ENCODE measurements at regions not wholly inside any gene's neighbourhood (a gene's known extent, or its start where the extent isn't known, plus 50 kb on each side); places are given as distances from the start of the nearest gene placed in this dataset.

- H3K79me1 ChIP-seq (ENCODE audit: low read depth, low read length) = no peaks in the 10 kb centered on the region
- H3K27me3 ChIP-seq (replicated peaks in 1 of 4; ENCODE audit: control insufficient read depth in 3 of 4, extremely low read depth in 1 of 4, insufficient read depth in 3 of 4, low read length in 3 of 4) = no peaks in the 10 kb centered on the region
- no peaks in the 10 kb centered on the region for H3K4me1 ChIP-seq (replicated peaks in 1 of 4; ENCODE audit: control insufficient read depth in 3 of 4, insufficient read depth in 4 of 4, low read length in 3 of 4)
- no peak overlapping the region for H2BK5ac ChIP-seq (ENCODE audit: low read depth, low read length)
- H3K9ac ChIP-seq (replicated peaks in 1 of 4; ENCODE audit: extremely low read depth in 1 of 4, low read depth in 3 of 4, low read length in 3 of 4) = peak overlapping the region in 1 of 4 experiments; percentile 61; a peak in 1 of 7 replicates
- no peaks in the 10 kb centered on the region; the same call in 1 of the 2 replicates for H3K23me2 ChIP-seq (ENCODE audit: low read depth, low read length)
- no peak overlapping the region for H4K8ac ChIP-seq (ENCODE audit: extremely low read depth, insufficient read depth, low read length)
- no peak overlapping the region for H4K91ac ChIP-seq (replicated peaks; ENCODE audit: insufficient read length, low read length)
- H3K14ac ChIP-seq (ENCODE audit: insufficient read length) = no peak overlapping the region
- H2BK20ac ChIP-seq (ENCODE audit: low read length) = no peak overlapping the region
- no peak overlapping the region for H3K56ac ChIP-seq (replicated peaks; ENCODE audit: insufficient read length, low read depth, low read length)
- no peak overlapping the region for H2BK120ac ChIP-seq (replicated peaks; ENCODE audit: low read depth, low read length)
- H2BK15ac ChIP-seq (ENCODE audit: low read length) = no peak overlapping the region
- DNase-seq (ENCODE audit: low read depth in 1 of 2, low spot score in 2 of 2) (no peak), FAIRE-seq (no peak)
- WGBS, 2 experiments (ENCODE audit: extremely low coverage in 1 of 2, insufficient coverage in 1 of 2, insufficient read length in 1 of 2, insufficient replicate concordance in 2 of 2, low coverage in 1 of 2, low lambda C conversion rate in 2 of 2, missing lambda C conversion rate in 1 of 2) = 88% methylated on average over 1 of the region's 1 CpG; no CpG with 5 or more reads in 1 of the 2 experiments
- H3K4ac ChIP-seq (replicated peaks; ENCODE audit: insufficient read length, low read depth, low read length) = no peak overlapping the region
- H3K79me2 ChIP-seq (ENCODE audit: control insufficient read depth in 1 of 2, insufficient read depth in 2 of 2, low read length in 2 of 2) = no peaks in the 10 kb centered on the region
- H2BK12ac ChIP-seq (ENCODE audit: low read depth, low read length) = no peak overlapping the region
- H3K18ac ChIP-seq (ENCODE audit: extremely low read depth, low read length) = no peak overlapping the region
- no peaks in the 10 kb centered on the region for H3K9me3 ChIP-seq (ENCODE audit: insufficient read depth in 2 of 2, low read depth in 1 of 2, low read length in 1 of 2)
- H4K20me1 ChIP-seq (replicated peaks in 1 of 2; ENCODE audit: control insufficient read depth in 1 of 2, insufficient read depth in 2 of 2, low read length in 2 of 2) = no peaks in the 10 kb centered on the region
- ChIA-PET CTCF (ENCODE audit: partially characterized antibody) (no interaction called here), POLR2A (ENCODE audit: partially characterized antibody) (no interaction called here)
- no peak overlapping the region for H3K4me2 ChIP-seq (ENCODE audit: insufficient read depth in 1 of 2, low read depth in 2 of 2, low read length in 2 of 2)
- H3K23ac ChIP-seq (ENCODE audit: insufficient read length) = no peak overlapping the region
- H3K4me3 ChIP-seq (ENCODE audit: extremely low read depth in 1 of 4, insufficient read depth in 2 of 4, low read depth in 3 of 4, low read length in 4 of 4) = no peak overlapping the region
- no peak overlapping the region for H2AFZ ChIP-seq (ENCODE audit: low read length)
- no peak overlapping the region for H4K5ac ChIP-seq (ENCODE audit: insufficient read length, low read depth, low read length)
- no peaks in the 10 kb centered on the region for H3K36me3 ChIP-seq (ENCODE audit: control insufficient read depth in 2 of 4, insufficient read depth in 4 of 4, low read length in 3 of 4)
- H2AK5ac ChIP-seq (ENCODE audit: low read depth, low read length) = no peak overlapping the region
- H3K27ac ChIP-seq (ENCODE audit: low read depth, low read length) = no peak overlapping the region
- no peak for TF ChIP-seq ASH2L (IDR thresholded peaks at IDR 0.05; ENCODE audit: low read length)
- TF ChIP-seq RFX5 (IDR thresholded peaks at IDR 0.05; ENCODE audit: borderline replicate concordance, low read depth, low read length) = no peak
- no peak for TF ChIP-seq E2F6 (IDR thresholded peaks at IDR 0.05)
Measured at GRCh38 chr12:81010641-81011040, 67.2 kb upstream of the ACSS3 start.
